ENCODE measurements at regions not wholly inside any gene's neighbourhood (a gene's known extent, or its start where the extent isn't known, plus 50 kb on each side); places are given as distances from the start of the nearest gene placed in this dataset.

DNA sequence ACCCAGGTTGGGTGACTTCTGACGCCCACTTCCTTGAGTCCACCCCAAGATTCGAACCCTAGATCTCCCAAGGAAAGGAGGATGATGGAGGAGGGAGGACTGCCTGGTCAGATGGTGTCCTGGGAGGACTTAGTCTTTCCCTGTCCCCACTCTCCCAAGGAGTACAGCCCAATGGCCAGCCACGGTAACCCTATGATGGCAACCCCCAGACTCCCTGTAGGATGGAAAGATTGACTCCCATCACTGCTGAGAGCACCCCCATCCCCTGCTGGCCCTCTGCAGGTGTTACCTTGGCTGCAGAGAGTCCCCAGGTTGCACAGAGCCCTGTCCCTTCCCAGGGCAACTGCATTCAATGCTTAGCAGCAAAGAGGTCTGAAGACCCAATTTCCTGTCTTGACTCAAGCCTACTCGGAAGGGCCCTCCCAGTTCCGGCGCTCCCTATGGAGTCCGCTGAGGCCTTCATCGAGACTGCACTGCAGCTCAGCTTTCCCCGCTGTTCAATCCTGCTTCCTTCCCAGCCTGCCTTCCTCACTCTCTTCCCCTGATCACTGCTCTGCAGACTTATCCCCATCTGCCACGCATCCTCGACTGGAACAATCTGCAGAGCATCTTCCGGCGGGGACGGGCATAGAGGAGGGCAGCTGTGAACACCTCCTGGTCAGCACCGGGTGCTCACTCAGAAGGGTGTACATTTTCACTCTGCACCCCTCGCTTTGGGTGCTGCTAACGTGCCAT, 50.8 kb upstream of the OCM2 start:
- no peak for DNase-seq

DNA sequence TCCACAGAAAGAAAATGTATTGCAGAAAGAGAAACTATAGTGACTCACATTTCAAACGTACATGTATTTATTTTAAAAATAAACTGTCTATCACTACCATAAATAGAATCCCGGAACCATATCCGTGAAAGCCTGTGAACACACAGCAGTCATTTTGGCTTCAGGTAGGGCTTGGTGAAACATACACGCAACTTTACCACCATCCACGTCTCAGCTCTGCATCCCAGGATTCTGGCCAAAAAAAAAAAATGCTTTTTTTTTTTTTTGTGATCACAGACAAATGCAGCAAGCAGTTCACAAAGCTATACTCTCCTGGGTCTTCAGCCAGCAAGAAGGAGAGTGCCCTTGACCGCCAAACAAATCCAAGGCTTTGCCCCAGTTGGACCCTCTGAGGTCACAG, 56.8 kb upstream of the OCM2 start:
- no peak for DNase-seq

DNA sequence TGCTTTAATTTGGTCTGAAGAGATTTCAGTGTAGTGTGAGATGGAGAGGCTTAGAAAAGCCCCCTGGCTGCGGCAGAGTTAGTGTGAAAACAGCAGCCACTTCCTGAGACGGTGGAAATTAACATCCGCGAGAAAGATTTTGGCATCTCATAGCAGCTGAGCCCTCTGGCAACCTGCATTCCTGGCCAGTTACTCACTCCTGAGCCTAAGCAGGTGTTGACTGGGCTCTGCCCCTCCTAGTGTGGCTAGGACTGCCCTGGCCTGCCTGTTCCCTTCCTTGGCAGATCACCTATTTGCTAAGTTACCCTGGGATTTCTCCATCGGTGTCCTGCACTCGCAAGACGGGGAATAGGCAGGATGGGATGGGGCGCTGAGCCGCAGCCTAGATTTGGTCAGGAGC, 57.6 kb upstream of the LMTK2 start:
- no peak for DNase-seq

DNA sequence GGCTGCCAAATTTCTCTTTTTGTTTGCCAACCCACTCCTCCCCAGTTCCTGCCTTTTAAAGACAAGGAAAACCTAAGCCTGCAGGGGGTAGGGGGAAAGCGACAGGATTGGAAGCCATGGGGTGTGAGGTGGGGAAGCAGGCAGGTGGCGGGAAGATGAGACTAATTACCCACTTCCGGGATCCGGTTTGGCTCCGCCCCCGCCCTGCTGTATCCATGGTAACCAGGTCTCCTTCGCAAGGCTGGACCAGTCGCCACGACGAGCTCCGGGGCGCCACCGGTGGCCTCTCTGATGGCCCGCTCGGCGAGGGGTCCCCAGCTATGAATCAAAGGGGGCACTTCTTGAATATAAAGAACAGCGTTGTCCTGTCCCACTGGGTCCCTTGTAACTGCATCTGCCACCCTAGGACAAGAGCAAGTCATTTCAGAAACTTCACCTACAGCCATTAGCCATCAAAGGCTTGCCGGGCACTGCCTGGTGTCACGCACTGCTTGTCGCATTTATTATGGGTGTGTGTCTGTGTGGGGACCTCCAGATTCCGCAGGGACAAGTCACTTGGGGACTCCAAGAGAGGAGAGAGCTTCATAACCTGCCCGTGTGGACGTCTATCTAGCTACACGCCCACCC, 55.4 kb upstream of the LMTK2 start:
- peak; percentile 71 for DNase-seq

DNA sequence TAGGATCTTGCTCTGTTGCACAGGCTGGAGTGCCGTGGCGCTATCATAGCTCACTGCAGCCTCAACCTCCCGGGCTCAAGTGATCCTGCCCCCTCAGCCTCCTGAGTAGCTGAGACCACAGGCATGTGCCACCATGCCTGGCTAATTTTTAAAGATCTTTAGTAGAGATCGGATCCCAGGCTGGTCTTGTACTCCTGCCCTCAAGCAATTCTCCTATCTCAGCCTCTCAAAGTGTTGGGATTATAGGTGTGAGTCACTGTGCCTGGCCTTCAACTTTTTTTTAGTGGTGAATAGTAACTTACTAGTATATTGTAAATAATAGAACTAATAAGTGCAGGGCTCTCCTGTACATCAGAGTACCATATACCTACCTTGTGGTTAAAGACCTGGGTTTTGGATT, 52.1 kb upstream of the LMTK2 start:
- no peak for DNase-seq

DNA sequence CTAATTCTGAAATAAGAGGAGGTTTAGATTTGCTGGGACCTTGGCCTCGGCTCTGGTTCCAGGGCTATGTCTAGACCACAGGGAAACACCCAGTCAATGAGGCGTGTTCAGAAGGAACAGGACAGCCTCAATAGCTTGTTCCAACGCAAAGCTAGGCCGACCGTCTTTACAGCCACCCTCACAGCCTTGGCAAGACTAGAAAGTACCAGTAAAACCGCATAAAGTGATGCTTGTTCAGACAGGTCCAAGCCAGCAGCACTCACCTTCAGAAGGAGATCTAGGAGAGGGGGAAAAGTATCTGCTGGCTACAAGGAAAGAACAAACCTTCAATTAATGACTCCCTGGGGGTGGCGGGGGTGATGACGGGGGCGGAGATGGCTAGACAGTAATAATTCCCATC, 50.1 kb upstream of the LMTK2 start:
- no peak for DNase-seq
